HCT116 (cell line): ENCODE measurements at regions not wholly inside any gene's neighbourhood (a gene's known extent, or its start where the extent isn't known, plus 50 kb on each side); places are given as distances from the start of the nearest gene placed in this dataset.

ENCODE experiments used
- CEBPB ChIP-seq: IDR thresholded peaks from 2 replicates; pipeline ENCODE4 v1.6.1; 2012; ENCODE audit warnings: low read depth
- CTCF ChIP-seq, 3 experiments: fragments of 200-600 bp in 1 of 3; sonication (generic) in 1 of 3; IDR thresholded peaks in 2 of 3; conservative IDR thresholded peaks in 1 of 3; 2 replicates each; pipeline ENCODE4 v1.5.1; 2012 to 2017; ENCODE audit warnings: low read depth in 2 of 3, low read length in 2 of 3, antibody characterized with exemption in 1 of 3, borderline replicate concordance in 1 of 3, control low read depth in 1 of 3, mild to moderate bottlenecking in 1 of 3, mixed read lengths in 1 of 3, mixed run types in 1 of 3, moderate library complexity in 1 of 3; ENCODE audit not compliant: insufficient read depth in 1 of 3
- EZH2 ChIP-seq: fragments of 200-600 bp; sonication (generic); IDR thresholded peaks from 2 replicates; pipeline ENCODE4 v1.6.1; 2017; ENCODE audit warnings: antibody characterized with exemption, mixed run types
- EZH2phosphoT487 ChIP-seq: fragments of 200-600 bp; IDR thresholded peaks from 2 replicates; pipeline ENCODE4 v1.6.1; 2018; ENCODE audit warnings: antibody characterized with exemption, borderline replicate concordance
- MAX ChIP-seq: IDR thresholded peaks from 2 replicates; pipeline ENCODE4 v1.6.1; 2012
- POLR2A ChIP-seq: IDR thresholded peaks from 2 replicates; pipeline ENCODE4 v1.7.0; 2011; ENCODE audit warnings: borderline replicate concordance; ENCODE audit not compliant: insufficient read depth, insufficient read length; ENCODE audit errors: extremely low read depth
- SP1 ChIP-seq: IDR thresholded peaks from 2 replicates; pipeline ENCODE4 v1.6.1; 2012; ENCODE audit warnings: low read depth

- no peak for TF ChIP-seq CTCF (IDR thresholded peaks at IDR 0.05 in 2 of 3, conservative IDR thresholded peaks at IDR 0.05 in 1 of 3; ENCODE audit: borderline replicate concordance in 1 of 3, insufficient read depth in 1 of 3, low read depth in 2 of 3, low read length in 2 of 3)
- TF ChIP-seq POLR2A, result no peak
- TF ChIP-seq SP1, result no peak
- TF ChIP-seq MAX, result no peak
- no peak for TF ChIP-seq EZH2
- no peak for TF ChIP-seq EZH2phosphoT487
- TF ChIP-seq CEBPB, result no peak
Measured at GRCh38 chr6:131418441-131418840, 154.6 kb upstream of the ARG1 start.
